ENCODE measurements at regions not wholly inside any gene's neighbourhood (a gene's known extent, or its start where the extent isn't known, plus 50 kb on each side); places are given as distances from the start of the nearest gene placed in this dataset.

DNA sequence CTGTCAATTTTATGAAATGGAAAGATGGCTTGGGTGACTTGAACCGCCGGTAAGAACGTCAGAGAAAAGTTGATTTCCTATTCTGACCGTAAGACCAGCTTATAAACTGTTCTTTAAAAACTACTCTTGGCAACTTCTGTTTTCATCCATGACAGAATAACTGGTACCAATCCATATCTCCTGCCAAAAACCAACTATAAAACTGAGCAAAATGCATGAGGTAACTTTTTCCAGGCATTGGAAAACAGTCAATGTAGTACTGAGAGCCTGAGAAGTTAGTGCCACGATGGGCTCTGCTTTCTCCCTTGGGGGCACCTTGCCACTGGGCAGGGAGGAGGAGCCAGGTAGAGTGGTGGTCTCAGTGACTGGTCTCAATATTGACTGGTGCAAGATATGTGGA, 615.2 kb upstream of the TBL1XR1 start:
- Histone ChIP-seq H3K4me2 (ENCODE audit: low read length) (no peak overlapping the region), H3K4me3 (ENCODE audit: low read length) (no peak overlapping the region), H3K9ac (ENCODE audit: low read length) (no peak overlapping the region), H3K9me2 (ENCODE audit: insufficient read depth, low read length) (no peaks in the 10 kb centered on the region), H4K20me1 (ENCODE audit: insufficient read depth) (no peaks in the 10 kb centered on the region), H3K27ac (ENCODE audit: low read length) (no peak overlapping the region), H3K27me3 (ENCODE audit: insufficient read depth, low read depth, low read length) (no peaks in the 10 kb centered on the region), H3K79me2 (replicated peaks; ENCODE audit: insufficient read depth, low read length) (no peaks in the 10 kb centered on the region), H3K9me3 (ENCODE audit: low read length) (no peaks in the 10 kb centered on the region), H3F3A (ENCODE audit: insufficient read depth, low read length, poor library complexity, severe bottlenecking) (no peaks in the 10 kb centered on the region), H2AFZ (ENCODE audit: low read depth, low read length) (no peak overlapping the region), H3K36me3 (ENCODE audit: insufficient read depth, low read length) (no peaks in the 10 kb centered on the region)
- TF ChIP-seq TAF1 (IDR thresholded peaks at IDR 0.05; ENCODE audit: low read depth) (no peak), RAD21 (conservative IDR thresholded peaks at IDR 0.05) (no peak), SMC3 (conservative IDR thresholded peaks at IDR 0.05; ENCODE audit: poor library complexity) (no peak)
- TF ChIP-seq, protein P1, sequence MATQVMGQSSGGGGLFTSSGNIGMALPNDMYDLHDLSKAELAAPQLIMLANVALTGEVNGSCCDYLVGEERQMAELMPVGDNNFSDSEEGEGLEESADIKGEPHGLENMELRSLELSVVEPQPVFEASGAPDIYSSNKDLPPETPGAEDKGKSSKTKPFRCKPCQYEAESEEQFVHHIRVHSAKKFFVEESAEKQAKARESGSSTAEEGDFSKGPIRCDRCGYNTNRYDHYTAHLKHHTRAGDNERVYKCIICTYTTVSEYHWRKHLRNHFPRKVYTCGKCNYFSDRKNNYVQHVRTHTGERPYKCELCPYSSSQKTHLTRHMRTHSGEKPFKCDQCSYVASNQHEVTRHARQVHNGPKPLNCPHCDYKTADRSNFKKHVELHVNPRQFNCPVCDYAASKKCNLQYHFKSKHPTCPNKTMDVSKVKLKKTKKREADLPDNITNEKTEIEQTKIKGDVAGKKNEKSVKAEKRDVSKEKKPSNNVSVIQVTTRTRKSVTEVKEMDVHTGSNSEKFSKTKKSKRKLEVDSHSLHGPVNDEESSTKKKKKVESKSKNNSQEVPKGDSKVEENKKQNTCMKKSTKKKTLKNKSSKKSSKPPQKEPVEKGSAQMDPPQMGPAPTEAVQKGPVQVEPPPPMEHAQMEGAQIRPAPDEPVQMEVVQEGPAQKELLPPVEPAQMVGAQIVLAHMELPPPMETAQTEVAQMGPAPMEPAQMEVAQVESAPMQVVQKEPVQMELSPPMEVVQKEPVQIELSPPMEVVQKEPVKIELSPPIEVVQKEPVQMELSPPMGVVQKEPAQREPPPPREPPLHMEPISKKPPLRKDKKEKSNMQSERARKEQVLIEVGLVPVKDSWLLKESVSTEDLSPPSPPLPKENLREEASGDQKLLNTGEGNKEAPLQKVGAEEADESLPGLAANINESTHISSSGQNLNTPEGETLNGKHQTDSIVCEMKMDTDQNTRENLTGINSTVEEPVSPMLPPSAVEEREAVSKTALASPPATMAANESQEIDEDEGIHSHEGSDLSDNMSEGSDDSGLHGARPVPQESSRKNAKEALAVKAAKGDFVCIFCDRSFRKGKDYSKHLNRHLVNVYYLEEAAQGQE (IDR thresholded peaks at IDR 0.05; ENCODE audit: borderline replicate concordance) = no peak

DNA sequence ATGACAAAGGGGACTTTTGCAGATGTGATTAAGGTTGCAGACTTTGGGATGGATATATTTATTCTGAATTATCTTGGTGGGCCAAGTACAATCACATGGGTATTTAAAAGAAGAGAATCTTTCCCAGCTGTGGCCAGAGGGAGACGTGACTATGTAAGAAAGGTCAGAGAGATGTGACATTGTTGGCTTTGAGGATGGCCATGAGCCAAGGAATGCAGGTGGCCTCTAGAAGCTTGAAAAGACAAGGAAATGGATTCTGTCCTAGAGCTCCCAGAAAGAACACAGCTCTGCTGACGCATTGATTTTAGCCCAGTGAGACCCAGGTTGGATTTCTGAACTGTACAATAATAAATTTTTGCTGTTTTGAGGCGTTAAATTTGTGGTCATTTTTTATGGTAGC, 616.0 kb upstream of the TBL1XR1 start:
- Histone ChIP-seq H4K20me1 (ENCODE audit: insufficient read depth) (no peaks in the 10 kb centered on the region), H3K27me3 (ENCODE audit: insufficient read depth, low read depth, low read length) (no peaks in the 10 kb centered on the region), H3K9me2 (ENCODE audit: insufficient read depth, low read length) (no peaks in the 10 kb centered on the region), H3K36me3 (ENCODE audit: insufficient read depth, low read length) (no peaks in the 10 kb centered on the region), H3K9me3 (ENCODE audit: low read length) (no peaks in the 10 kb centered on the region), H3K4me2 (ENCODE audit: low read length) (no peak overlapping the region), H3F3A (ENCODE audit: insufficient read depth, low read length, poor library complexity, severe bottlenecking) (no peaks in the 10 kb centered on the region), H3K9ac (ENCODE audit: low read length) (no peak overlapping the region), H3K27ac (ENCODE audit: low read length) (no peak overlapping the region), H3K4me3 (ENCODE audit: low read length) (no peak overlapping the region), H2AFZ (ENCODE audit: low read depth, low read length) (no peak overlapping the region), H3K79me2 (replicated peaks; ENCODE audit: insufficient read depth, low read length) (no peaks in the 10 kb centered on the region)
- TF ChIP-seq TAF1 (IDR thresholded peaks at IDR 0.05; ENCODE audit: low read depth) (no peak), RAD21 (conservative IDR thresholded peaks at IDR 0.05) (no peak), MXI1 (conservative IDR thresholded peaks at IDR 0.05; ENCODE audit: poor library complexity, severe bottlenecking) (no peak), SMC3 (conservative IDR thresholded peaks at IDR 0.05; ENCODE audit: poor library complexity) (no peak), EZH2 (IDR thresholded peaks at IDR 0.05; ENCODE audit: borderline replicate concordance, insufficient read depth, low read length, poor library complexity, severe bottlenecking) (no peak)
- TF ChIP-seq, protein P2, sequence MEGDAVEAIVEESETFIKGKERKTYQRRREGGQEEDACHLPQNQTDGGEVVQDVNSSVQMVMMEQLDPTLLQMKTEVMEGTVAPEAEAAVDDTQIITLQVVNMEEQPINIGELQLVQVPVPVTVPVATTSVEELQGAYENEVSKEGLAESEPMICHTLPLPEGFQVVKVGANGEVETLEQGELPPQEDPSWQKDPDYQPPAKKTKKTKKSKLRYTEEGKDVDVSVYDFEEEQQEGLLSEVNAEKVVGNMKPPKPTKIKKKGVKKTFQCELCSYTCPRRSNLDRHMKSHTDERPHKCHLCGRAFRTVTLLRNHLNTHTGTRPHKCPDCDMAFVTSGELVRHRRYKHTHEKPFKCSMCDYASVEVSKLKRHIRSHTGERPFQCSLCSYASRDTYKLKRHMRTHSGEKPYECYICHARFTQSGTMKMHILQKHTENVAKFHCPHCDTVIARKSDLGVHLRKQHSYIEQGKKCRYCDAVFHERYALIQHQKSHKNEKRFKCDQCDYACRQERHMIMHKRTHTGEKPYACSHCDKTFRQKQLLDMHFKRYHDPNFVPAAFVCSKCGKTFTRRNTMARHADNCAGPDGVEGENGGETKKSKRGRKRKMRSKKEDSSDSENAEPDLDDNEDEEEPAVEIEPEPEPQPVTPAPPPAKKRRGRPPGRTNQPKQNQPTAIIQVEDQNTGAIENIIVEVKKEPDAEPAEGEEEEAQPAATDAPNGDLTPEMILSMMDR (IDR thresholded peaks at IDR 0.05; ENCODE audit: poor library complexity, severe bottlenecking) = no peak
- TF ChIP-seq, protein P1 (IDR thresholded peaks at IDR 0.05; ENCODE audit: borderline replicate concordance) = no peak

Measured in neural cell (in vitro differentiated cells).